NCI-H187 (cell line): ENCODE measurements at regions not wholly inside any gene's neighbourhood (a gene's known extent, or its start where the extent isn't known, plus 50 kb on each side); places are given as distances from the start of the nearest gene placed in this dataset.
A peak's percentile ranks its signal among the peaks of the same experiment; 100 is the strongest.
"Not testable (repeated sequence)": the region's sequence is repeated elsewhere in the genome, so short reads cannot be mapped to it uniquely, and the experiment has no call there.

Source experiments
- DNase-seq, 2 experiments: peaks; one replicate each; lab custom pipeline; 2025; lab: John Stamatoyannopoulos, UW

DNA sequence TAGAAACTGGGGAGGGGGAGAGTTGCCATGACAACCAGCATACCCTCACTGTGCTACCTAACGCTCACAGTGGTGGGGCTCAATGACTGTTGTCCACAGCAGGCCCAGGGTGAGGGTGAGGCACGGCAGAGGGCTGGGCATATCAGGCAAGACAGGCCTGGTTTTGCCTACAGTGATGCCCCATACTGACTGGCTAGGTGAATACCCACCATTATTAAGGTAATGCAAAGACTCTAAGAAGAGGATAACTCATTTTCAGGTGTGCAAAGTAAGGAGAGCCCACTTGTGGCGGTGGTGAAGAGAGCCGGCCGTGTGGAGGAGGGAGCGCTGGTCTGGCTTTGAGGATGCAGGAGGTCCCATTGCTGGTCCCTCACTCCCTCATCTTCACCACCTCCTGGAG is 422.3 kb downstream of the FUT8 start:
- no peak for DNase-seq

DNA sequence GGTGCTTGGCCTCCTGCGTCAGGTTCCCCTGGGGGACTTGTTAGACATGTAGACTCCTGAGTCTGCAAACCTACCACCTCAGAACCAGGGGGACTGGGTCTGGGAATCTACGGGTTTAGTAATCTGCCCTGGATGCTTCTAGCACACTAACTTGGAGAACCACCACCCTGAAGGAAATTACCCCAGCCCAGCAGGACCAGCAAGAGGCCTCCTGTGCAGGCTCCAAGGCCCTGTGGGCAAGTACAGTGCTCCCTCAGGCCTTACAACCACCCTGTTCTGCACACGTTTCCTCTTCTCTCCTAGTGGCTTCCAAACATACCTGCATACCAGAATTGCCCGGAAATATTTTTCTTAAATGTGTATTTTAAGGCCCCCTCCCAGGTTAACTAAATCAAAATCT is 423.0 kb downstream of the FUT8 start:
- DNase-seq, result no peak

- DNase-seq, result no peak
Observed at GRCh38 chr14:65838565-65838964, 426.0 kb downstream of the FUT8 start.

GRCh38 chr14:65840118-65840751 is 427.7 kb downstream of the FUT8 start:
- peak; percentile 58 to 91 for DNase-seq

GRCh38 chr14:65840786-65841185 is 428.3 kb downstream of the FUT8 start:
- DNase-seq, result no peak

DNA sequence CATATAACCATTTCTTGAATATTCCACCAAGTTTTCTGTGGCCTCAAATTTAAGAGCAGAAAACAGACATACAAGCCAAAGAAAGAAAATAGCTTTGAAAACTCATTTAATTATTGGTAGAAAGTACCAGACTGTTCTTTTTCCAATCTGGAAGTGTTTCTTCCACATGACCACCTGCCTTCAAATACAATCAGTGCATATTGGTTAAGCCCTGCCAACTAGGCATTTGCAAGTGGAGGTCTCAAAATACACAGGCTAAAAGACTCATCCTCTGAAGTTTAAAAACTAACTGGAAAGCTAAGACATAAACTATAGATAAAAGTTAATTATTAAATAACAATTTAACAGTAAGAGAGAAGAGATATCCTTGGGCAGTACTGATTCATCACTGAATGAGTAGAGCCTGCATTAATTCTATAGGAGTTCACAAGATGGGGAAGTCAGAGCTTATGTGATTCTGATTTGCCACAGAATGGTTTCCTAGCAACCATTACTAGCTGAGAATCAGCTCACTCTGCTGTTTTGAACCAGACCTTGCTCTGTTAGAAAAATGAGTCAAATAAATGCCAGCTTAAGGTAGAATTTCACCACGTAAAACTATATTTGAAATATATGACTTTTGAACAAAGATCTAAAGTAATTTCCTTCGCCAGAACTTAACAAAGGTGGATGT is 433.8 kb downstream of the FUT8 start:
- DNase-seq, result no peak

GRCh38 chr14:65847075-65847847 is 434.7 kb downstream of the FUT8 start:
- DNase-seq, result no peak

DNA sequence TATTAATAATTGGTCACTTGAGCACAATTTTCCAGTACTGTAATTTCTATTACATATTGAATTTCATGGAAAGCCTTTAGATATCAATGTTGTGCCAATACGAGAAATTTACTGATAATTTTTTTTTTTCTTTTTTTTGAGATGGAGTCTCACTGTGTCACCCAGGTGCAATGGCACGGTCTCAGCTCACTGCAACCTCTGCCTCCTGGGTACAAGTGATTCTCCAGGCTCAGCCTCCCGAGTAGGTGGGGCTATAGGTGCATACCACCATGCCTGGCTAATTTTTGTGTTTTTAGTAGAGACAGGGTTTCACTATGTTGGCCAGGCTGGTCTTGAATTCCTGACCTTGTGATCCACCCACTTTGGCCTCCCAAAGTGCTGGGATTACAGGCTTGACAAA is 435.4 kb downstream of the FUT8 start:
- DNase-seq, result not testable (repeated sequence)

DNA sequence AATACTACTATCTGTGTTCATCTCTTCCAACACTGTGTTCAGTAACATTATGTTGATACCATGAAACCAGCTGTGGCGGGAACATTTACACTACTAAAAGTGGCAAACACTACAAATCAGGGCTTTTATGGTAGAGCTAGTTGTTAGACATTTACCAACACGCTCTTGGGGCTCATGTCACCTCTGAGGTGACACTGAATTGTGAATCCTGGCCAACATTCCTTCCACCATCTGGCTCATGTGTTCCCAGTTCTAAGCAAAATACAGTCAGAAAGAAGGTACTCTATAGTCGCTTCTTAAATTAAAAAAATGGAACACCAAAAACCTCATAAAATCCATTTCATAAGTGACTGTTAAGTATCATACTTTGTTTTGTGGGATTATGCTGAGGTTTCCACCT is 436.6 kb downstream of the FUT8 start:
- DNase-seq, result no peak

- no peak for DNase-seq
Observed at GRCh38 chr14:65849558-65849957, 437.0 kb downstream of the FUT8 start.

- no peak for DNase-seq
Observed at GRCh38 chr14:65850429-65851135, 438.1 kb downstream of the FUT8 start.

- DNase-seq, result no peak
Observed at GRCh38 chr14:65852689-65853088, 440.2 kb downstream of the FUT8 start.

DNA sequence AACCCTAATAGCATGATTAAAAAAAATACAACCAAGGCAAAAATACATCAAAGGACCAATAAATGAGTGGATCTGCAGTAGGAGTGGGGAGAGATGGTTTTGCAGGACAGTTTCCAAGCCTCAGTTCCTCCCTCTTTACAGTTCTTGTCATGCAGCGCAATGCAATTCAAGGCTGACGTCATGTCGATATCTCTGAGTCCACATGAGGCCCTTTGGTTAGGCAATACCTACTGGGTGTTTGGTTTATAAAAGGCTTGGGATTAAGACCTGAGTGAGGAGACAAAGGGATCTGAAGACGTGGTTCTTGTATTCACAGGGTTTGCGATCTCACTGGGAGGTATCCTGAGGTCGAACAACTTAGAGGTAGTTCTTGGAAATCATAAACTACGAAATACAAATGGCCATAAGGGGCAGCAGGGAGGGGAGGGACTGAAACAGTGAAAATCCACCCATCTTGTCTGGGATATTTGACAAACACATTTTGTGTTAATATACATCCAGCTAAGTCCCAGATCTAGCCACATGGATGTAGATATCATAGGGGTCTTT is 441.0 kb downstream of the FUT8 start:
- DNase-seq, result no peak

DNA sequence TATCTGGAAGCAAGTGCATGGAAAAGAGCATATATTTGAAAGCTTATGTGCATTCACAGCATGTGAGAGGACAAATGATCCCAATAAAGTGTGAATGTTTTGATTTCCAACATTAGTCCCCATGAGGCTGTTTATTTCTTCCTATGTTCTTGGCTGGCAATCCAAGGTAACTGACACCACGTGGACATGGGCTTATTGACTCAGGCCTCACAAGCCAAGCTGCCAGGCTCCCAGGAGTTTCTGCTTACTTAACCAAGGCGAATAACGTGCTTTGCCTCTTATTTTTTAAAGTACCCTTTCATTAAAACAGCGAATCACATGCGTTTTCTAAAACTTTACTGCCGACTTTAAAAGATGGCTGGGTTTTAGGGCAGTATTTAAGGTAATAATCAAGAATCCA is 441.7 kb downstream of the FUT8 start:
- no peak for DNase-seq

GRCh38 chr14:65860956-65861611 is 448.6 kb downstream of the FUT8 start:
- DNase-seq, result no peak

GRCh38 chr14:65864549-65864948 is 452.0 kb downstream of the FUT8 start:
- no peak for DNase-seq

DNA sequence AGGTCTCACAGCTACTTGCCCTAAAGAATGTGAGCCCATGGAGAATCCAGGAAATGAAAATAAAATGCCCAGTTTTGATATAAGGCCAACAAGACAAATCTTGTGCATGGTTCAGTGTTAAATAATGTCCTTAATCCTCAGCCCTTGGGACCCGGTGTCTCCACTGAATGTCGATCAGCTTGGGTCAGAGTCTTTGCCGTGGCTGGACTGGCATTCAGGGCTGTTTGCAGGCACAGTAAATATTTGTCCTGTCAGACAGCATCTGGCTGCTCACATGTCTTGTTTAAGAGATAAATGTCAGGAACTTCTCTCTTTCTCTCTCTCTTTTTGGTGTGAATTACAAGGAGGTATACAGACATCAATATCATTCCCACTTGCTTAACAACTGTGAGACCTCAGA is 452.5 kb downstream of the FUT8 start:
- DNase-seq, result no peak

DNA sequence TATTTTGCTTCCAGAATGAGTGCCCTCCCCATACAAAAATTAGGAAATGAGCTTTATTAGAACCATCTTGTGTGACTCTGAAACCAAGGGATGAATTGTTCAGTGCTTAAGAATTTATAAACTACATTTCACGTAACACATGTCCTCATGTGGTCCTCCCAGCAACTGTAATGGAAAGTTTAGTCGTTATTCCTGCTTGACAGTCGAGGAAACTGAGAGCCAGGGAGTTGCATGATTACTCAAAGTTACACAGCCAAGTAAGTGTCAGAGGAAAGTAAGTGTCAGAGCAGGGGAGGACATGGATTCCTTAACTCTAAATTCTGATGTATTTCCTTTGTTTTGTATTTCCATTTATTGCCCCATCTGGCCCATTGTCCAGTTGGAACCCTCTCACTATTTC is 453.9 kb downstream of the FUT8 start:
- no peak for DNase-seq

DNA sequence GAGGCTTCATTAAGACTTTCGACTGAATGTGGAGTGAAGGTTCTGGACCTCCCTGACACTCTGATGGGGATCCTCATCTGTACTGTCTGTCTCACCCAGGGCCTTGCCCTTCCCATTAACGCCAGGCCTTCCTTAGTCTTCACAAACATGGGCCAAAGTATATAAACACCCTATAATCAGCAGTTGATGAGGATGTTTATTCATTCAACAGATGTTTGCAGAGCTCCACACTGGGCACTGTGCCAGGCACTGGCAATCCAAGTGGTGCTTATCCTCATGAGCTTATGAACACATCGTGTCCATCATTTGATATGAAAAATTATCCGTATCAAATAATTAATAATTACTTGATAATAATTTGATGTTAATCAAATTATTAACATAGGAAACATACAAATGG is 454.4 kb downstream of the FUT8 start:
- DNase-seq, result no peak

DNA sequence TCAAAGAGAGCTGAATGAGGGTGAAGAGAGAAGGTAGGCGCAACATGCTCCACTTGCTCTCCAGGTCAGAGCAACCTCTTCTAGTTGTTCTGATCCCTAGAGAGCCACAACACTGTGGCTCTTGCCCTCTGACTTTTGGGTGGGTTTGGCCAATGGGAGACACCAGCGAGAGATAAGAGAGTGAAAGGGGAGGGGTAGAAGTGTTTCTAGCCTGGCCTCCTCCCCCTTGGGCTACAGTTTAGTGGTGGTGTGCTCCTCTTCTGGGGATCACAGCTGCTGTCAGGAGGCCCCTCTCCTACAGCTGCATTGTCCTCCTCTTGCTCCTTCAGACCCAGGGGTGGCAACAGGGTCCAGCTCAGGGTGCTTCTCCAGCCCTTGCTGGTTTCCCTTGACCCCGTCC is 454.8 kb downstream of the FUT8 start:
- no peak for DNase-seq

- DNase-seq, result no peak
Observed at GRCh38 chr14:65872536-65872935, 460.0 kb downstream of the FUT8 start.

DNA sequence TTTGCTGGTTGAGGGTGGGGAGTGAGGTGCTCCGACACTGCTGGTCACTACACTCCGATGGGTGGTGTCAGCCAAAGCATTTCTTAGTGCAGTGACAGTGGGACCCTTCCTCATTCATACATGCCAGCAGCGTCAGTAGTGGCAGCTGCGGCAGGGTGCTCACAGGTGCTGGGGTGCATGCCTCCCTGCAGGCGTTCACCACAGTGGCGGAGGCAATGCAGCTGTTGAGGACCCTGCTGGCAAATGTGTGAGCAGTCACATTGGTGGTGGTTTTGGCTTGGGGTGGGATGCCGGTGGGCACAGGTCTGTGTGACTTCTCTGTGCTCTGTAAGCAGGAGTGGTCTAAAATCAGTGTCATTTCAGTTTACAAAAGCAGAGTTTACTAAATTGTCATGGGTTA is 464.6 kb downstream of the FUT8 start:
- DNase-seq, result no peak
